Activated T-cell treated with anti-CD3 and anti-CD28 coated beads, Interleukin-2, amount 50 U/mL, for 4 hours (primary cell): ENCODE measurements at regions not wholly inside any gene's neighbourhood (a gene's known extent, or its start where the extent isn't known, plus 50 kb on each side); places are given as distances from the start of the nearest gene placed in this dataset.
"Not testable (repeated sequence)": the region's sequence is repeated elsewhere in the genome, so short reads cannot be mapped to it uniquely, and the experiment has no call there.

Experiments
- ATAC-seq, 2 donors: fragments of 200-7000 bp; cut with Tn5 transposase; one replicate each; pipeline ENCODE4 v1.10.0; 2021
- DNase-seq: peaks from one replicate; pipeline ENCODE4 v3.0.0-alpha.2; 2020
- H3K27me3 Mint-ChIP-seq: one replicate; pipeline ENCODE4 v1.8.0; 2021; ENCODE audit warnings: low read depth, mixed read lengths
- H3K36me3 Mint-ChIP-seq: one replicate; pipeline ENCODE4 v1.8.0; 2022; ENCODE audit warnings: mixed read lengths; ENCODE audit not compliant: insufficient read depth
- H3K4me1 Mint-ChIP-seq: one replicate; pipeline ENCODE4 v1.8.0; 2021; ENCODE audit warnings: low read depth, mixed read lengths
- H3K4me3 Mint-ChIP-seq: one replicate; pipeline ENCODE4 v1.8.0; 2021; ENCODE audit warnings: mild to moderate bottlenecking, moderate library complexity, mixed read lengths
- H3K9me3 Mint-ChIP-seq: one replicate; pipeline ENCODE4 v1.8.0; 2021; ENCODE audit warnings: mixed read lengths

GRCh38 chr12:46510257-46510656 is 137.7 kb upstream of the SLC38A2 start:
- not testable (repeated sequence) for DNase-seq, H3K27me3 Mint-ChIP-seq, ATAC-seq, H3K4me3 Mint-ChIP-seq
- Mint-ChIP-seq H3K36me3 (peaks cover 13% of the 10 kb centered on the region), H3K9me3 (peaks cover 43% of the 10 kb centered on the region), H3K4me1 (peaks cover 37% of the 10 kb centered on the region)

DNA sequence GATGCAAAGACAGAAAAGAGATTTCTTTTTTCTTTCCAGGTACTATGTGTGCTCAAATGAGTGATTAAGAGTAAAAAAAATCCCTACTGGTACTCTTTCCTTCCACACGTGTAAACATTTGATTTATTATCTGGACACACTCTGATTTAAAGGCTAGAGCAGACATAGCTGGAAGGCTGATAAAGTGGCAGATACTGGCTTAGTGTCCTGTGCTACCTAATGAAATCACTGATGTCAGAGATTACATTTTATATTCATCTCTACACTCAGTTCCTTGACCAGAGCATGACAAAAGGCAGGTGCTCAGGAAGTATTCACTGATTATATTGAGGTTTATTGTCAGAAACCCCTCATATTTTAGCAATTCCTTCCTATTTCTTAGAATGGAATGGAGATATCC is 136.6 kb upstream of the SLC38A2 start:
- H3K4me1 Mint-ChIP-seq = peaks cover 28% of the 10 kb centered on the region
- H3K9me3 Mint-ChIP-seq = peaks cover 51% of the 10 kb centered on the region
- no peaks in the 10 kb centered on the region for H3K27me3 Mint-ChIP-seq
- no peak for DNase-seq
- no peak for ATAC-seq
- peaks cover 15% of the 10 kb centered on the region for H3K36me3 Mint-ChIP-seq
- H3K4me3 Mint-ChIP-seq = no peak overlapping the region

DNA sequence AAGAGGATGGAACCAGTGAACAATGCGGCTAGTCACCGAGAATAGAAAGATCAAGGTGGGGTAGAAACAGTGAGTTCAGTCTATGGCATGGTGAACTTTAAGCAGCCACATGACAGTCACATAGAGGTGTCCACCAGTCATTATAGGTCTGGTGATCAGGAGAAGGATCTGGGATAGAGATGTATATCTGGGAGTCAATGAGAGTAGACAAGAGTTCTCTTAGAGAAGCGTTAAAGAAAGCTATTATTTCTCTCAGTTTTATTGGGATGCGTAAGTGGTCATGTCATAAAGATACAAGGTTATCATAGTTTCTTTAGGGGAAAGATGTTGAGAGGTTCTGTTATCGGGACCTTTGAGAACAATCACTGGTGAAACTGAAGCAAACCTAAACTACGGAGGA is 136.1 kb upstream of the SLC38A2 start:
- DNase-seq (no peak), ATAC-seq (no peak)
- peaks cover 53% of the 10 kb centered on the region for H3K9me3 Mint-ChIP-seq
- H3K4me1 Mint-ChIP-seq = peaks cover 23% of the 10 kb centered on the region
- no peak overlapping the region for H3K4me3 Mint-ChIP-seq
- no peaks in the 10 kb centered on the region for H3K27me3 Mint-ChIP-seq
- H3K36me3 Mint-ChIP-seq = peaks cover 15% of the 10 kb centered on the region

DNA sequence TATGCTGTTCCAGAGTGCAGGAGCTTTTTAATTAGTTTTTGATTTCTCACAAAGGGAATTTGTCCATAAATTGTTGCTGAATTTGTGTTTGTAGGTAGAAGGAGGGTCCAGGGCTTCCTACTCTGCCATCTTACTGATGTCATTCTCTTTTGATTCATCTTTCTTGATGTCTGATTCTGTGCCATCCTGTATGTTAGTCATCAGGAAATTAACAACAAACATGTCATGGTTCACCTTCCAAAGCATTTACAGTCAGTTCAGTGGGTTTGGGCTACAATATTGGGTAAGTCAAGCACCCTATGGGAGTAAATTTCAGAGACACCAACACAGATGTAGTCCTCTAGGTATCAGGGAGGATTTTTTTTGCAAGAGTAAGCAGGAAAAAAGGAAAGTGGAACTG is 135.2 kb upstream of the SLC38A2 start:
- no peaks in the 10 kb centered on the region for H3K27me3 Mint-ChIP-seq
- peaks cover 60% of the 10 kb centered on the region for H3K9me3 Mint-ChIP-seq
- ATAC-seq (peak in 1 of 2 donors; percentile 43), DNase-seq (no peak)
- H3K4me3 Mint-ChIP-seq = no peak overlapping the region
- peaks cover 15% of the 10 kb centered on the region for H3K36me3 Mint-ChIP-seq
- peaks cover 14% of the 10 kb centered on the region for H3K4me1 Mint-ChIP-seq

GRCh38 chr12:46506961-46507360 is 134.4 kb upstream of the SLC38A2 start:
- H3K4me3 Mint-ChIP-seq = no peak overlapping the region
- H3K9me3 Mint-ChIP-seq = peaks cover 68% of the 10 kb centered on the region
- no peak for ATAC-seq
- H3K4me1 Mint-ChIP-seq = peaks cover 7% of the 10 kb centered on the region
- H3K27me3 Mint-ChIP-seq = no peaks in the 10 kb centered on the region
- no peak for DNase-seq
- H3K36me3 Mint-ChIP-seq = peaks cover 15% of the 10 kb centered on the region

DNA sequence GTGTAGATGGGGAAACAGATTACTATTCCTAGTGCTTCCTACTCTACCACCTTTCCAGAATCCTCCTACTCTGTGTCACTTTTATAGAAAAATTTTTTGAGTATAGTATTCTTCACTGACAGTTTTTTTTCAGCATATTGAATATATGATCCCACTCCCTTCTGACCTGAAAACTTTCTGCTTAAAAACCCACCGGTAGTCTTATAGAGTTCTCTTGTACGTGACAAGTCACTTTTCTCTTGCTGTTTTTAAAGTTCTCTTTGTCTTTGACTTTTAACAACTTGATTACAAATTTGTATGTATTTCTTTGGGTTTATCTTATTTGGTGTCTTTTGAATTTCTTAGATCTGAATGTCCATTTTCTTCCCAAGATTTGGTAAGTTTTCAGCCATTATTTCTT is 133.6 kb upstream of the SLC38A2 start:
- DNase-seq (no peak), ATAC-seq (no peak)
- no peaks in the 10 kb centered on the region for H3K27me3 Mint-ChIP-seq
- H3K9me3 Mint-ChIP-seq = peaks cover 69% of the 10 kb centered on the region
- H3K4me1 Mint-ChIP-seq = peaks cover 6% of the 10 kb centered on the region
- peaks cover 15% of the 10 kb centered on the region for H3K36me3 Mint-ChIP-seq
- no peak overlapping the region for H3K4me3 Mint-ChIP-seq

- Mint-ChIP-seq H3K36me3 (peaks cover 13% of the 10 kb centered on the region), H3K27me3 (no peaks in the 10 kb centered on the region), H3K4me3 (no peak overlapping the region), H3K9me3 (peaks cover 63% of the 10 kb centered on the region), H3K4me1 (peaks cover 6% of the 10 kb centered on the region)
- no peak for DNase-seq
- no peak for ATAC-seq
Measured at GRCh38 chr12:46504494-46504893, 131.9 kb upstream of the SLC38A2 start.

DNA sequence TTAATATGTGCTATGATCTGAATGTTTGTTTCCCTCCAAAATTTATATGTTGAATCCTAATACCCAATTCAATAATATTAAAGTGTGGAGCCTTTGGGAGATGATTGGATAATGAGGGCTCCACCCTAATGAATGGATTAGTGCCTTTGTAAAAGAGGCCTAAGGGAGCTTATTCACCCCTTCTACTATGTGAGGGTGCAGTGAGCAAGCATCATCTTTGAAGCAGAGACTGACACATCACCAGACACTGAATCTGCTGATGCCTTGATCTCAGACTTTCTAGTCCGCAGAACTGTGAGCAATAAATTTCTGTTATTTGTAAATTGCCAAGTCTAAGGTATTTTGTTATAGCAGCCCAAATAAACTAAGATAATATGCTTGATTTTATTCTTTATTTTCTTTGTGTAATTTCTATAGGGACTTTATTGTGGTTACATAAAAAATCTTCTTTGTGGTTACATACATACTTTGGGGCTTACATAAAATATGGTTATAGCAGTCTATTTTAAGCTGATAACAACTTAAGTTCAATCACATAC is 131.1 kb upstream of the SLC38A2 start:
- DNase-seq (no peak), ATAC-seq (no peak)
- Mint-ChIP-seq H3K27me3 (no peaks in the 10 kb centered on the region), H3K4me1 (peaks cover 6% of the 10 kb centered on the region), H3K4me3 (no peak overlapping the region), H3K36me3 (peaks cover 13% of the 10 kb centered on the region), H3K9me3 (peaks cover 63% of the 10 kb centered on the region)

GRCh38 chr12:46500673-46501072 is 128.1 kb upstream of the SLC38A2 start:
- H3K4me1 Mint-ChIP-seq = no peaks in the 10 kb centered on the region
- H3K9me3 Mint-ChIP-seq = peaks cover 42% of the 10 kb centered on the region
- H3K4me3 Mint-ChIP-seq = no peak overlapping the region
- DNase-seq (no peak), ATAC-seq (no peak)
- peaks cover 2% of the 10 kb centered on the region for H3K36me3 Mint-ChIP-seq
- H3K27me3 Mint-ChIP-seq = no peaks in the 10 kb centered on the region

DNA sequence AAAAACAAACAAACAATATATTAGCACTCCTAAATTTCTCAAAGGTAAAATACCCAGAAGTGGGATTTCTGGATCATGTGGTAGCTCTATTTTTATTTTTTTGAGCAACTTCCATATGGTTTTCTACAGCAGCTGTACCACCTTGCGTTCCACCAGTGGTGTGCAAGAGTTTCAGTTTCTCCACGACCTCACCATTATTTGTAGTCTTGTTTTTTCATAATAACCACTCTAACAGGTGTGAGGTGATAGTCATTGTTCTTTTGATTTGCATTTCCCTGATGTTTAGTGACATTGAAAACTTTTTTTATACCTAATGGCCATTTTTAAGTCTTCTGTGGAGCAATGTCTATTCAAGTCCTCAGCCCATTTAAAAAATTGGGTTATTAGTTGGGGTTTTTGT is 127.3 kb upstream of the SLC38A2 start:
- ATAC-seq (no peak), DNase-seq (no peak)
- H3K4me3 Mint-ChIP-seq = no peak overlapping the region
- no peaks in the 10 kb centered on the region for H3K27me3 Mint-ChIP-seq
- no peaks in the 10 kb centered on the region for H3K4me1 Mint-ChIP-seq
- no peaks in the 10 kb centered on the region for H3K36me3 Mint-ChIP-seq
- H3K9me3 Mint-ChIP-seq = peaks cover 36% of the 10 kb centered on the region

DNA sequence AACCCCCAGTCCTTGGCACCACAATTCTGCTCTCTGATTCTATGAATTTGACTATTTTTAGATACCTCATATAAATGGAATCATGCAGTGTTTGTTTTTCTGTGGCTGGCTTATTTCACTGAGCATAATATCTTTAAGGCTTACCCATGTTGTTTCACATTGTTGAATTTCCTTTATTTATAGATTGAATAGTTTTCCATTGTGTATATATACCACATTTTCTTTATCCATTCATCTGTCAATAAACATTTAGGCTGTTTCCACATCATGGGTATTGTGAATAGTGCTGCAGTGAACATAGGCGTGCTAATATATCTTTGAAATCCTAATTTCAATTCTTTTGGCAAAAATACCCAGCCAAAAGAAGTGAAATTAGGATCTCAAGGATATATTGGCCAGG is 126.7 kb upstream of the SLC38A2 start:
- DNase-seq (no peak), ATAC-seq (no peak)
- H3K9me3 Mint-ChIP-seq = peaks cover 31% of the 10 kb centered on the region
- no peaks in the 10 kb centered on the region for H3K4me1 Mint-ChIP-seq
- no peak overlapping the region for H3K4me3 Mint-ChIP-seq
- no peaks in the 10 kb centered on the region for H3K36me3 Mint-ChIP-seq
- H3K27me3 Mint-ChIP-seq = no peaks in the 10 kb centered on the region

DNA sequence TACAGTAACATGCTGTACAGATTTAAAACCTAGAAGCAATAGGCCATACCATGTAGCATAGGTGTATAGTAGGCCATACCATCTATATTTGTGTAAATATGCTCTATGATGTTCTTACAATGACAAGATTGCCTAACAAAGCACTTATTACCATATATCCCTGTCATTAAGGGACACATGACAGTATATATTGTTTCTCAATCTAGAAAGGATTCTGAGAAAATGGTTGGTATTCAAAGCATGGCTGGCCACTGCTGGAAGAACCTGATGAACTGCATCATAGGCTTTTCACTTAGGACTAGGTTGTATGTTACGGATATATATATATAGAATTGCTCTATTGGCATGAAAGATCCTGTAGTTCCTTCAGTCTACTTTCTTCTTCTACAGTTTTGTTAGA is 125.2 kb upstream of the SLC38A2 start:
- Mint-ChIP-seq H3K36me3 (no peaks in the 10 kb centered on the region), H3K9me3 (peaks cover 21% of the 10 kb centered on the region), H3K4me3 (no peak overlapping the region), H3K4me1 (no peaks in the 10 kb centered on the region), H3K27me3 (no peaks in the 10 kb centered on the region)
- DNase-seq = no peak
- no peak for ATAC-seq

- Mint-ChIP-seq H3K27me3 (no peaks in the 10 kb centered on the region), H3K4me3 (no peak overlapping the region), H3K36me3 (no peaks in the 10 kb centered on the region), H3K4me1 (no peaks in the 10 kb centered on the region), H3K9me3 (no peaks in the 10 kb centered on the region)
- ATAC-seq (no peak), DNase-seq (no peak)
Measured at GRCh38 chr12:46494424-46494823, 121.9 kb upstream of the SLC38A2 start.

DNA sequence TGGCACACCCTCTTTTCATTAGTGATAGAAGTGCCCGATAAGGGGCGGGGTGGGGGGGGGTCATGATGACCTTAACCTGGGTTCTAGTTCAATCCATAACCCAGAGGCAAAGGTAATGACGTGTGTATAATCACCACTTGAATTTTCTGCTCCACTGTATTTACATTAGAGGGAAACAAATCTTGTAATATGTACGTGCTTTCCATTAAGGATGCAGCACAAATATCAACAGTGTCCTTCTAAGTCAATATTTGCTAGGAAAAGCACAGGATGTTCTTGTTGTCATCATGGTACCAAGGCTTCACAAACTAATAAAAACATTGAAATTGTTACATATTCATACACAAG is 121.2 kb upstream of the SLC38A2 start:
- no peaks in the 10 kb centered on the region for H3K4me1 Mint-ChIP-seq
- H3K4me3 Mint-ChIP-seq = no peak overlapping the region
- no peaks in the 10 kb centered on the region for H3K27me3 Mint-ChIP-seq
- ATAC-seq (no peak), DNase-seq (no peak)
- no peaks in the 10 kb centered on the region for H3K36me3 Mint-ChIP-seq
- H3K9me3 Mint-ChIP-seq = no peaks in the 10 kb centered on the region

GRCh38 chr12:46493150-46493833 is 120.7 kb upstream of the SLC38A2 start:
- no peak for DNase-seq
- Mint-ChIP-seq H3K9me3 (no peaks in the 10 kb centered on the region), H3K4me1 (no peaks in the 10 kb centered on the region), H3K36me3 (no peaks in the 10 kb centered on the region), H3K27me3 (no peaks in the 10 kb centered on the region), H3K4me3 (no peak overlapping the region)
- ATAC-seq = no peak
